ENCODE measurements at regions not wholly inside any gene's neighbourhood (a gene's known extent, or its start where the extent isn't known, plus 50 kb on each side); places are given as distances from the start of the nearest gene placed in this dataset.

DNA sequence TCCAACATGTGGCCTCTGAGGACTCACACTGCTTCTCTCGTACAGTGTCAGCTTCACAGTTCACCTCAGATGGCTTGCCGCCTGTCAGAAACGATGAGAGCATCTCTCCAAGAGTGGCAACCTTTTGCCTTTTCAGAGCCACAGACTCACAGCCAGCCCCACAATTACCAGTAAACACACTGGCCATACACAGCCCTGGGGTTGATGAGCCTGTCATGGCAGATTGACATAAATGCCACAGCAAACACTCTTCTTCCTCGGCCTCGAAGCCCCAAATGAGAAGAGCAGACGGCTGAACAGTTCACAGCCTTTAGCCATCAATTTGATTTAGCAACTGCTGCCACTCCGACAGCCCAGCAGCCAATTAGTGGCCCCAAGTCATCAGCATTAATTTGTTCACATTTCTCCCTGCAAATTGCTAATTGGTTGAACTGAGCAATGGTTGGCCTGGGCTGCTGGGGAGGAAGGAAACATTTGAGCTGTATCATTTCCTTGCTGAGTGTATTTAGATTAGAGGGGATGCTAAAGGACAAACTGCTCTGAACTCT is 1142.9 kb downstream of the SORCS3 start (continued):
- TF ChIP-seq CHD7 (IDR thresholded peaks at IDR 0.05; ENCODE audit: insufficient replicate concordance, low read length) (no peak), CHD2 (IDR thresholded peaks at IDR 0.05; ENCODE audit: low read length) (no peak), BRCA1 (IDR thresholded peaks at IDR 0.05; ENCODE audit: low read depth, low read length) (no peak), SP1 (IDR thresholded peaks at IDR 0.05; ENCODE audit: low read depth, low read length) (no peak), JUN (IDR thresholded peaks at IDR 0.05; ENCODE audit: low read depth, low read length) (no peak), RFX5 (IDR thresholded peaks at IDR 0.05; ENCODE audit: borderline replicate concordance, low read depth, low read length) (no peak), RAD21 (IDR thresholded peaks at IDR 0.05 in 1 of 2, conservative IDR thresholded peaks at IDR 0.05 in 1 of 2; ENCODE audit: low read depth in 2 of 2, low read length in 2 of 2) (no peak), POLR2A (IDR thresholded peaks at IDR 0.05; ENCODE audit: control extremely low read depth in 1 of 2, low read depth in 2 of 2, low read length in 2 of 2) (no peak), SIX5 (IDR thresholded peaks at IDR 0.05; ENCODE audit: low read depth, low read length) (no peak)
- TF ChIP-seq, protein P1, sequence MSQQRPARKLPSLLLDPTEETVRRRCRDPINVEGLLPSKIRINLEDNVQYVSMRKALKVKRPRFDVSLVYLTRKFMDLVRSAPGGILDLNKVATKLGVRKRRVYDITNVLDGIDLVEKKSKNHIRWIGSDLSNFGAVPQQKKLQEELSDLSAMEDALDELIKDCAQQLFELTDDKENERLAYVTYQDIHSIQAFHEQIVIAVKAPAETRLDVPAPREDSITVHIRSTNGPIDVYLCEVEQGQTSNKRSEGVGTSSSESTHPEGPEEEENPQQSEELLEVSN (IDR thresholded peaks at IDR 0.05), result no peak
- TF ChIP-seq, protein P2, sequence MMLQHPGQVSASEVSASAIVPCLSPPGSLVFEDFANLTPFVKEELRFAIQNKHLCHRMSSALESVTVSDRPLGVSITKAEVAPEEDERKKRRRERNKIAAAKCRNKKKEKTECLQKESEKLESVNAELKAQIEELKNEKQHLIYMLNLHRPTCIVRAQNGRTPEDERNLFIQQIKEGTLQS (IDR thresholded peaks at IDR 0.05; ENCODE audit: insufficient read depth, low read depth, low read length), result no peak
